WTC11 (cell line): ENCODE measurements at regions not wholly inside any gene's neighbourhood (a gene's known extent, or its start where the extent isn't known, plus 50 kb on each side); places are given as distances from the start of the nearest gene placed in this dataset.

Experiments
- CREB1 ChIP-seq: sonication (generic); formaldehyde crosslinking; IDR thresholded peaks from 2 replicates; pipeline ENCODE4 v1.8.0; 2023; ENCODE audit warnings: mild to moderate bottlenecking, missing genetic modification reagents
- ELF4 ChIP-seq: sonication (generic); formaldehyde crosslinking; IDR thresholded peaks from 2 replicates; pipeline ENCODE4 v1.8.1; 2022; ENCODE audit warnings: low read depth, mild to moderate bottlenecking, moderate library complexity, missing genetic modification reagents
- HMGA2 ChIP-seq: fragments of 250-450 bp; sonication (Bioruptor Pico); IDR thresholded peaks from 2 replicates; pipeline ENCODE4 v1.4.0; 2021; ENCODE audit warnings: mild to moderate bottlenecking, moderate library complexity
- NFYB ChIP-seq: sonication (generic); formaldehyde crosslinking; conservative IDR thresholded peaks from 2 replicates; pipeline ENCODE4 v1.8.0; 2022; ENCODE audit warnings: low read depth, missing genetic modification reagents
- NR2C2 ChIP-seq: sonication (generic); formaldehyde crosslinking; IDR thresholded peaks from 2 replicates; pipeline ENCODE4 v1.8.0; 2022; ENCODE audit warnings: mild to moderate bottlenecking, missing genetic modification reagents
- ZNF121 ChIP-seq: sonication (generic); formaldehyde crosslinking; IDR thresholded peaks from 2 replicates; pipeline ENCODE4 v1.8.0; 2023; ENCODE audit warnings: missing genetic modification reagents
- ZNF317 ChIP-seq: sonication (generic); formaldehyde crosslinking; IDR thresholded peaks from 2 replicates; pipeline ENCODE4 v1.8.1; 2023; ENCODE audit warnings: low read depth, mild to moderate bottlenecking, moderate library complexity, missing genetic modification reagents, borderline replicate concordance
- TF ChIP-seq, protein P1 (sequence below): fragments of 200-600 bp; IDR thresholded peaks from 2 replicates; pipeline ENCODE4 v1.8.0; 2022; ENCODE audit warnings: antibody characterized with exemption
- TF ChIP-seq, protein P2 (sequence below): sonication (generic); formaldehyde crosslinking; IDR thresholded peaks from 2 replicates; pipeline ENCODE4 v1.8.0; 2022; ENCODE audit warnings: mild to moderate bottlenecking, missing genetic modification reagents
- TF ChIP-seq, protein P3 (sequence below): sonication (generic); formaldehyde crosslinking; IDR thresholded peaks from 2 replicates; pipeline ENCODE4 v1.8.1; 2022; ENCODE audit warnings: mild to moderate bottlenecking, missing genetic modification reagents, moderate library complexity, borderline replicate concordance
- TF ChIP-seq, protein P4 (sequence below): sonication (generic); formaldehyde crosslinking; IDR thresholded peaks from 2 replicates; pipeline ENCODE4 v1.8.1; 2023; ENCODE audit warnings: mild to moderate bottlenecking, missing genetic modification reagents
- TF ChIP-seq, protein P5 (sequence below): sonication (generic); formaldehyde crosslinking; IDR thresholded peaks from 2 replicates; pipeline ENCODE4 v1.8.0; 2022; ENCODE audit warnings: mild to moderate bottlenecking, missing genetic modification reagents

DNA sequence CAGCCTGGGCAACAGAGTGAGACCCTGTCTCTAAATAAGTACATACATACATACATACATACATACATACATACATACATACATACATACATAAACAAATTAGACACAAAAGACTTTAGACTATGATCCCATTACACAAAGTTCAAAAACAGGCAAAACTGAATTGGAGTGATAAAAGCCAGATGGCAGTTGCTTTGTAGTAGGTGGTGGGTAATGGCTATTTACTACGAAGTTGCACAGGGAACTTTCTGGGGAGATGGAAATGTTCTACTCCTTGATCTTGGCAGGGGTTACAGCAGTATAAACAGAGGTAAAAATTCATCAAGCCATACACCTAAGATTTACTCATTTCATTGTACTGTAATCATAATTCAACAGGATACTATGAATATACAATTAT lies 63.7 kb upstream of the HRH1 start:
- TF ChIP-seq, protein P1, sequence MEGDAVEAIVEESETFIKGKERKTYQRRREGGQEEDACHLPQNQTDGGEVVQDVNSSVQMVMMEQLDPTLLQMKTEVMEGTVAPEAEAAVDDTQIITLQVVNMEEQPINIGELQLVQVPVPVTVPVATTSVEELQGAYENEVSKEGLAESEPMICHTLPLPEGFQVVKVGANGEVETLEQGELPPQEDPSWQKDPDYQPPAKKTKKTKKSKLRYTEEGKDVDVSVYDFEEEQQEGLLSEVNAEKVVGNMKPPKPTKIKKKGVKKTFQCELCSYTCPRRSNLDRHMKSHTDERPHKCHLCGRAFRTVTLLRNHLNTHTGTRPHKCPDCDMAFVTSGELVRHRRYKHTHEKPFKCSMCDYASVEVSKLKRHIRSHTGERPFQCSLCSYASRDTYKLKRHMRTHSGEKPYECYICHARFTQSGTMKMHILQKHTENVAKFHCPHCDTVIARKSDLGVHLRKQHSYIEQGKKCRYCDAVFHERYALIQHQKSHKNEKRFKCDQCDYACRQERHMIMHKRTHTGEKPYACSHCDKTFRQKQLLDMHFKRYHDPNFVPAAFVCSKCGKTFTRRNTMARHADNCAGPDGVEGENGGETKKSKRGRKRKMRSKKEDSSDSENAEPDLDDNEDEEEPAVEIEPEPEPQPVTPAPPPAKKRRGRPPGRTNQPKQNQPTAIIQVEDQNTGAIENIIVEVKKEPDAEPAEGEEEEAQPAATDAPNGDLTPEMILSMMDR, result no peak
- no peak for TF ChIP-seq ELF4
- TF ChIP-seq ZNF121 (CRISPR knock-in tag), result no peak
- TF ChIP-seq, protein P2, sequence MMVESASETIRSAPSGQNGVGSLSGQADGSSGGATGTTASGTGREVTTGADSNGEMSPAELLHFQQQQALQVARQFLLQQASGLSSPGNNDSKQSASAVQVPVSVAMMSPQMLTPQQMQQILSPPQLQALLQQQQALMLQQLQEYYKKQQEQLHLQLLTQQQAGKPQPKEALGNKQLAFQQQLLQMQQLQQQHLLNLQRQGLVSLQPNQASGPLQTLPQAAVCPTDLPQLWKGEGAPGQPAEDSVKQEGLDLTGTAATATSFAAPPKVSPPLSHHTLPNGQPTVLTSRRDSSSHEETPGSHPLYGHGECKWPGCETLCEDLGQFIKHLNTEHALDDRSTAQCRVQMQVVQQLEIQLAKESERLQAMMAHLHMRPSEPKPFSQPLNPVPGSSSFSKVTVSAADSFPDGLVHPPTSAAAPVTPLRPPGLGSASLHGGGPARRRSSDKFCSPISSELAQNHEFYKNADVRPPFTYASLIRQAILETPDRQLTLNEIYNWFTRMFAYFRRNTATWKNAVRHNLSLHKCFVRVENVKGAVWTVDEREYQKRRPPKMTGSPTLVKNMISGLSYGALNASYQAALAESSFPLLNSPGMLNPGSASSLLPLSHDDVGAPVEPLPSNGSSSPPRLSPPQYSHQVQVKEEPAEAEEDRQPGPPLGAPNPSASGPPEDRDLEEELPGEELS (CRISPR knock-in tag), result no peak
- TF ChIP-seq, protein P3, sequence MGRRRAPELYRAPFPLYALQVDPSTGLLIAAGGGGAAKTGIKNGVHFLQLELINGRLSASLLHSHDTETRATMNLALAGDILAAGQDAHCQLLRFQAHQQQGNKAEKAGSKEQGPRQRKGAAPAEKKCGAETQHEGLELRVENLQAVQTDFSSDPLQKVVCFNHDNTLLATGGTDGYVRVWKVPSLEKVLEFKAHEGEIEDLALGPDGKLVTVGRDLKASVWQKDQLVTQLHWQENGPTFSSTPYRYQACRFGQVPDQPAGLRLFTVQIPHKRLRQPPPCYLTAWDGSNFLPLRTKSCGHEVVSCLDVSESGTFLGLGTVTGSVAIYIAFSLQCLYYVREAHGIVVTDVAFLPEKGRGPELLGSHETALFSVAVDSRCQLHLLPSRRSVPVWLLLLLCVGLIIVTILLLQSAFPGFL (CRISPR knock-in tag), result no peak
- TF ChIP-seq, protein P4, sequence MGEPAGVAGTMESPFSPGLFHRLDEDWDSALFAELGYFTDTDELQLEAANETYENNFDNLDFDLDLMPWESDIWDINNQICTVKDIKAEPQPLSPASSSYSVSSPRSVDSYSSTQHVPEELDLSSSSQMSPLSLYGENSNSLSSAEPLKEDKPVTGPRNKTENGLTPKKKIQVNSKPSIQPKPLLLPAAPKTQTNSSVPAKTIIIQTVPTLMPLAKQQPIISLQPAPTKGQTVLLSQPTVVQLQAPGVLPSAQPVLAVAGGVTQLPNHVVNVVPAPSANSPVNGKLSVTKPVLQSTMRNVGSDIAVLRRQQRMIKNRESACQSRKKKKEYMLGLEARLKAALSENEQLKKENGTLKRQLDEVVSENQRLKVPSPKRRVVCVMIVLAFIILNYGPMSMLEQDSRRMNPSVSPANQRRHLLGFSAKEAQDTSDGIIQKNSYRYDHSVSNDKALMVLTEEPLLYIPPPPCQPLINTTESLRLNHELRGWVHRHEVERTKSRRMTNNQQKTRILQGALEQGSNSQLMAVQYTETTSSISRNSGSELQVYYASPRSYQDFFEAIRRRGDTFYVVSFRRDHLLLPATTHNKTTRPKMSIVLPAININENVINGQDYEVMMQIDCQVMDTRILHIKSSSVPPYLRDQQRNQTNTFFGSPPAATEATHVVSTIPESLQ (CRISPR knock-in tag), result no peak
- TF ChIP-seq, protein P5, sequence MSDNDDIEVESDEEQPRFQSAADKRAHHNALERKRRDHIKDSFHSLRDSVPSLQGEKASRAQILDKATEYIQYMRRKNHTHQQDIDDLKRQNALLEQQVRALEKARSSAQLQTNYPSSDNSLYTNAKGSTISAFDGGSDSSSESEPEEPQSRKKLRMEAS (CRISPR knock-in tag), result no peak
- TF ChIP-seq ZNF317 (CRISPR knock-in tag), result no peak
- no peak for TF ChIP-seq NFYB (CRISPR knock-in tag)
- TF ChIP-seq CREB1 (CRISPR knock-in tag), result no peak
- no peak for TF ChIP-seq NR2C2 (CRISPR knock-in tag)
- TF ChIP-seq HMGA2 (CRISPR knock-in tag), result no peak
